Retinal pigment epithelial cell (primary cell): ENCODE measurements at regions not wholly inside any gene's neighbourhood (a gene's known extent, or its start where the extent isn't known, plus 50 kb on each side); places are given as distances from the start of the nearest gene placed in this dataset.

ENCODE experiments used
- DNase-seq: peaks from one replicate; pipeline ENCODE4 v3.0.0-alpha.2; 2010; ENCODE audit warnings: low read depth
- H3K4me3 ChIP-seq: 2 replicates; pipeline ENCODE4 v1.5.1; 2011; ENCODE audit warnings: mild to moderate bottlenecking, low read length, control low read depth, moderate library complexity
- TF ChIP-seq, protein P1 (sequence below): conservative IDR thresholded peaks from 2 replicates; pipeline ENCODE4 v1.5.1; 2011; ENCODE audit warnings: low read depth, low read length, control low read depth, inconsistent platforms

DNA sequence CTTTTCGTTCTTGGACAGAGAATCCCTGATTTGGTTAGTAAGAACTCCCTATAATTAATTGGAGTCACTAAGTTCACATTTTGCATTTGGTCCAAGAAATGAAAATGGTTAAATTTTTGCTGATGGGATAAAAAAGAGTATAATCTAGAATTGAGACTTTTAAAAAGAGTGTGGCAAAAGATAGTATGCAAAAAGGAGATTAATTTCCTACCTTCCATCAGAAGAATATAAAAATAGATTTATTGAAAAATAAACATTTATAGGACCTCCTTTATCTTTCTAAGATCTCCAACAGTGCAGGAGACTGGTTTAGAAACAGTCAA, 105.5 kb upstream of the EEF1E1 start:
- no peak overlapping the region for H3K4me3 ChIP-seq
- no peak for DNase-seq
- TF ChIP-seq, protein P1, sequence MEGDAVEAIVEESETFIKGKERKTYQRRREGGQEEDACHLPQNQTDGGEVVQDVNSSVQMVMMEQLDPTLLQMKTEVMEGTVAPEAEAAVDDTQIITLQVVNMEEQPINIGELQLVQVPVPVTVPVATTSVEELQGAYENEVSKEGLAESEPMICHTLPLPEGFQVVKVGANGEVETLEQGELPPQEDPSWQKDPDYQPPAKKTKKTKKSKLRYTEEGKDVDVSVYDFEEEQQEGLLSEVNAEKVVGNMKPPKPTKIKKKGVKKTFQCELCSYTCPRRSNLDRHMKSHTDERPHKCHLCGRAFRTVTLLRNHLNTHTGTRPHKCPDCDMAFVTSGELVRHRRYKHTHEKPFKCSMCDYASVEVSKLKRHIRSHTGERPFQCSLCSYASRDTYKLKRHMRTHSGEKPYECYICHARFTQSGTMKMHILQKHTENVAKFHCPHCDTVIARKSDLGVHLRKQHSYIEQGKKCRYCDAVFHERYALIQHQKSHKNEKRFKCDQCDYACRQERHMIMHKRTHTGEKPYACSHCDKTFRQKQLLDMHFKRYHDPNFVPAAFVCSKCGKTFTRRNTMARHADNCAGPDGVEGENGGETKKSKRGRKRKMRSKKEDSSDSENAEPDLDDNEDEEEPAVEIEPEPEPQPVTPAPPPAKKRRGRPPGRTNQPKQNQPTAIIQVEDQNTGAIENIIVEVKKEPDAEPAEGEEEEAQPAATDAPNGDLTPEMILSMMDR: no peak

DNA sequence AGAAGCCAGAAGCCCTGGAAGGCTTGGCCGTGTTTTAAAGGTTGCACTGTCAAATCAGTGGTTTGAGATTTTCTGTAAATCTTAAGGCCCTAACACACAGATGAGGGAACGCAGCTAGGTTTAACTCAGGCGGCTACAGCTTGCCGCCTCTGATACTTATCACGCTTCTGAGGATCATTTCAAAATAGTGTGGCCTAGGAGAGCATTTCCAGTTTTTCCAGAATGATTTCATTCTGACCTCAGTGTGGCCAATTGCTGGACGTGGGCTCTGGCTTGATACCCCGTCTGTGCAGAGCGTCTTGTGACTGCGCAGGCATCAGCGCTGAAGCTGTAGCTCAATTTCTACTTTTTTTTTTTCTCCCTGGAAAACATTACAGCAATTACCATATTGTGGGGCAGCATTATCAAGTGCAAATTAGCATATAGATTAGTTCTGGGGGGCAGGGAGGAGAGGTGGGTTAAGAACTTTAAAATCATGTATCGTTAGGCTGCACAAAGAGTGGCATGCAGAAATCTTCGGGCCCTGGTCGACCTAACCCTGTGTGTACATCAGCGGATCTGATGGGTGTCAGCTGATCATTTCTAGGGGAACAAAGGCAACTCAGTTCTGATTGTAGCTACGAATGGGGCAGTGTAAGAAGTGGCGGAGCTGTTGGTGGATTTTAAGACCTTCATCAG, 105.0 kb upstream of the EEF1E1 start:
- TF ChIP-seq, protein P1: no peak
- H3K4me3 ChIP-seq: no peak overlapping the region
- DNase-seq: no peak

DNA sequence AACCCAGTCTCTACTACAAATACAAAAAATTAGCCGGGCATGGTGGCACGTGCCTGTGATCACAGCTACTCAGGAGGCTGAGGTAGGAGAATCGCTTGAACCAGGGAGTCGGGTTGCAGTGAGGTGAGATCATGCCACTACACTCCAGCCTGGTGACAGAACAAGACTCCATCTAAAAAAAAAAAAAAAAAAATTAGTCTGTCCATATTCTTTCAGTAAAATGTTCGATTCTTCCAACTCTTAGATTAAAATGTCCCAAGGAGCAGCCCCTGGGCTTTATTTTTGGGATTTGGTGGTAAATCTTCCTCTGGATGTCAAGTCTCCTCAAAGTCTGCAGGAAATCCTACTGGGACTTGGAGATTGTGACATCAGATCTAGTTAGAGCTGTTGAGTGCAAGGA, 101.0 kb upstream of the EEF1E1 start:
- H3K4me3 ChIP-seq: no peak overlapping the region
- no peak for DNase-seq
- TF ChIP-seq, protein P1: no peak

DNA sequence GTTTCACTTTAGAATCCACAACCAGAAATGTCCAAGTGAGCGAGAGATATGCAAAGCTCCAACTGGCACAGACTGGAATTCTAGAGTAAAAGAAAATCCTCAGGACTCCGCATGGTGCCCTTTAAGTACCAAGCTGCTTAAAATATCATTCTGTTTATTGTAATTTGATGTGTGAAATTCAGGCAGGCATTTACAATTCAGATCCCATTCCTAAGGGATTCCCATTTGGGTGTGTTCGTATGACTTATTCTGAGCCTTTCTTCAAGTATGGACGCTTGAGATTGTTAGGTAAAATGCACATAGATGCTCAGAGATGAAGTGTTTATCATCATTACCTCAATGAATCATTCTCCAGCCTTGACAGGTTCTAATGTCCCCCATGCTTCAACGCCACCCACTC, 99.3 kb upstream of the EEF1E1 start:
- no peak overlapping the region for H3K4me3 ChIP-seq
- DNase-seq: no peak
- TF ChIP-seq, protein P1: no peak

DNA sequence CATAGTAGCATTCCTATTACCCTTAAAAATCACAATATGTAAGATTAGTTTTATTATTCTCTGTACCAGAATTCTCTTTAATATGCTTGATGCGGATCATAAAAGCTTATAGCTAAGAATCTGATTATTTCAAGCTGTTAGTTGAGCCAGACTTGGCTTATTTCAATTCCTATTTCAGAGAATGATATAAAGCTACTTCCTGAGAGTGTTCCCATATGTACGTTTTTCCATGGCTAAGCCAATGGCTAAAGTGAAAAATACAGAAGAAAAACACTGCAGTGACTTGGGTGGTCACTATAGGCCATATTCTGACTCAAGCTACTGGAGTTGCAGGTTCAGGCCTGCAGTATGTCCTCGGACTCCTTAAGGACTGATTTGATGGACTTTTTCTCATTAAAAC, 97.9 kb upstream of the EEF1E1 start:
- no peak overlapping the region for H3K4me3 ChIP-seq
- TF ChIP-seq, protein P1: no peak
- DNase-seq: no peak

DNA sequence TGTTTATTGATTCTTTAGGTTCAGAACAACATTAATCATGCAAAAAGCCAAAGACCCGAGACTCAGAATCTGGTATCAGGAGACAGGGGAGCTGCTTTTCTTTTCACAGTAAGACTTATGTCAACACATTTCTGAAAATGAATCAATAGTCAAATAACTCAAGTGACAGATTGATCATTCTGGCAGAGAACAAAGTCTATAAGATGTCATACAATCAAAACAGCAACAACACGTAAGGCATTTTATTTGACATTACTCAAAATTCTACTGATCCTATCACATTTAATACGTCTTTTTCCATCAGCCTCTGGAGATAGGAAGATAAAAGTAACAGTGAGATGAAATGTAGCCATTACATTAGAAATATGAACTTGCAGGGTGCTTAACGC, 93.4 kb upstream of the EEF1E1 start:
- H3K4me3 ChIP-seq: no peak overlapping the region
- DNase-seq: no peak
- TF ChIP-seq, protein P1: no peak

DNA sequence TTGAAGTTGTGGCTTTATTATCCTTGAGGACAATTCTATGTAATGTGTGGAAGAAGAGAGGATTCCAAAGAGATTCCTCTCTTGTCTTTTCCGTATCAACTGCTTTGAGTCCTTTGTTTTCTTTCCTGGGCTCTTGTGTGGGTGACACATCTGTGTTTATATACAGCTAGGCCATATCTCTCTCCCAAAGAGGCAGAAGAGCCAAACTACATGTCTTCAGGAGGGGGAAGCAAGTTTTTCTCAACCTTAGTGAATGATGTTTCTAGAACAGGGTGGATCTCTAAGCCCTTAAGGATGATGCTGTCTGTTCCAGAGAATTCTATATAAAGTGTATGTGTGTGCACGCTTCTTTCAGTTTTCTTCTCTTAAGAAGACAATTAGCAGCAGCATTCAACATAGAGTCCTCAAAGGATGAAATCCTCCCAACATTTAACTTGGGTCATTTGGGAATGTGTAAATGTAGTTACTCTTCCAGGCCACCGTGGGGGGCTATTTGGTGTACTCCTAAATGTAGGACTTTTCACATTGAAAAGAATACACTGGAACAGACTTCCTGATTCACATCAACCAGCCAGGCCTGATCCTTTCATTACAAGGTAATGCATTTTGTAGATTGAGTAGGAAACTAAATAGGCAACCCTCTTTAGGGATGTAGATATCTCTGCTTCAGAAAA, 92.8 kb upstream of the EEF1E1 start:
- no peak overlapping the region for H3K4me3 ChIP-seq
- no peak for DNase-seq
- TF ChIP-seq, protein P1: peak; percentile 25
